IPS-20b (cell line): ENCODE measurements at regions not wholly inside any gene's neighbourhood (a gene's known extent, or its start where the extent isn't known, plus 50 kb on each side); places are given as distances from the start of the nearest gene placed in this dataset.

ENCODE experiments used
- H3K27ac ChIP-seq: one replicate; pipeline ENCODE4 v1.5.1; 2013; ENCODE audit warnings: low read length
- H3K27me3 ChIP-seq: 2 replicates; pipeline ENCODE4 v1.6.1; 2013; ENCODE audit warnings: mild to moderate bottlenecking, low read length, inconsistent platforms; ENCODE audit not compliant: insufficient read depth
- H3K36me3 ChIP-seq: 2 replicates; pipeline ENCODE4 v1.6.1; 2013; ENCODE audit warnings: low read depth, mild to moderate bottlenecking, inconsistent platforms, low read length, moderate library complexity; ENCODE audit not compliant: insufficient read depth
- H3K4me1 ChIP-seq: 2 replicates; pipeline ENCODE4 v1.6.1; 2013; ENCODE audit warnings: mild to moderate bottlenecking, control low read depth, inconsistent platforms, low read length, moderate library complexity; ENCODE audit not compliant: insufficient read depth
- H3K4me3 ChIP-seq: 2 replicates; pipeline ENCODE4 v1.5.1; 2013; ENCODE audit warnings: mild to moderate bottlenecking, low read length, inconsistent platforms
- H3K9ac ChIP-seq: 2 replicates; pipeline ENCODE4 v1.6.1; 2013; ENCODE audit warnings: low read depth, mild to moderate bottlenecking, inconsistent platforms, low read length, moderate library complexity
- H3K9me3 ChIP-seq: 2 replicates; pipeline ENCODE4 v1.6.1; 2013; ENCODE audit warnings: mild to moderate bottlenecking, low read depth, low read length, inconsistent platforms; ENCODE audit not compliant: insufficient read depth

GRCh38 chr19:5231857-5232678 lies 108.5 kb downstream of the PTPRS start:
- no peak overlapping the region for H3K27ac ChIP-seq
- H3K9ac ChIP-seq = no peak overlapping the region
- H3K4me1 ChIP-seq = no peaks in the 10 kb centered on the region
- no peaks in the 10 kb centered on the region for H3K9me3 ChIP-seq
- no peaks in the 10 kb centered on the region for H3K27me3 ChIP-seq
- H3K4me3 ChIP-seq = no peak overlapping the region
- peaks cover 29% of the 10 kb centered on the region for H3K36me3 ChIP-seq

GRCh38 chr19:5230730-5231555 lies 109.7 kb downstream of the PTPRS start:
- Histone ChIP-seq H3K27me3 (no peaks in the 10 kb centered on the region), H3K9ac (no peak overlapping the region), H3K9me3 (no peaks in the 10 kb centered on the region), H3K4me1 (no peaks in the 10 kb centered on the region), H3K27ac (no peak overlapping the region), H3K4me3 (no peak overlapping the region), H3K36me3 (peaks cover 29% of the 10 kb centered on the region)

- Histone ChIP-seq H3K4me3 (no peak overlapping the region), H3K9me3 (no peaks in the 10 kb centered on the region), H3K27ac (no peak overlapping the region), H3K27me3 (no peaks in the 10 kb centered on the region), H3K9ac (no peak overlapping the region), H3K4me1 (no peaks in the 10 kb centered on the region), H3K36me3 (peaks cover 29% of the 10 kb centered on the region)
Observed at GRCh38 chr19:5229778-5230335, 110.8 kb downstream of the PTPRS start.

- Histone ChIP-seq H3K36me3 (peaks cover 29% of the 10 kb centered on the region), H3K9ac (no peak overlapping the region), H3K9me3 (no peaks in the 10 kb centered on the region), H3K4me3 (no peak overlapping the region), H3K27me3 (no peaks in the 10 kb centered on the region), H3K27ac (no peak overlapping the region), H3K4me1 (no peaks in the 10 kb centered on the region)
Observed at GRCh38 chr19:5228932-5229777, 111.5 kb downstream of the PTPRS start.

- Histone ChIP-seq H3K9me3 (no peaks in the 10 kb centered on the region), H3K9ac (no peak overlapping the region), H3K4me1 (no peaks in the 10 kb centered on the region), H3K27me3 (no peaks in the 10 kb centered on the region), H3K27ac (no peak overlapping the region), H3K36me3 (peaks cover 29% of the 10 kb centered on the region), H3K4me3 (no peak overlapping the region)
Observed at GRCh38 chr19:5228490-5228889, 112.1 kb downstream of the PTPRS start.

- Histone ChIP-seq H3K4me1 (no peaks in the 10 kb centered on the region), H3K9ac (no peak overlapping the region), H3K36me3 (peaks cover 37% of the 10 kb centered on the region), H3K4me3 (no peak overlapping the region), H3K9me3 (no peaks in the 10 kb centered on the region), H3K27ac (no peak overlapping the region), H3K27me3 (no peaks in the 10 kb centered on the region)
Observed at GRCh38 chr19:5225486-5226345, 114.9 kb downstream of the PTPRS start.

GRCh38 chr19:5224480-5224879 lies 116.1 kb downstream of the PTPRS start:
- H3K4me3 ChIP-seq = no peak overlapping the region
- H3K4me1 ChIP-seq = no peaks in the 10 kb centered on the region
- H3K9me3 ChIP-seq = no peaks in the 10 kb centered on the region
- no peak overlapping the region for H3K9ac ChIP-seq
- no peak overlapping the region for H3K27ac ChIP-seq
- H3K36me3 ChIP-seq = peaks cover 39% of the 10 kb centered on the region
- H3K27me3 ChIP-seq = no peaks in the 10 kb centered on the region

GRCh38 chr19:5222821-5223321 lies 117.7 kb downstream of the PTPRS start:
- Histone ChIP-seq H3K4me1 (no peaks in the 10 kb centered on the region), H3K9me3 (no peaks in the 10 kb centered on the region), H3K27me3 (no peaks in the 10 kb centered on the region), H3K4me3 (no peak overlapping the region), H3K9ac (no peak overlapping the region), H3K36me3 (peaks cover 48% of the 10 kb centered on the region), H3K27ac (no peak overlapping the region)

GRCh38 chr19:5222178-5222577 lies 118.4 kb downstream of the PTPRS start:
- Histone ChIP-seq H3K27ac (no peak overlapping the region), H3K4me3 (no peak overlapping the region), H3K9me3 (no peaks in the 10 kb centered on the region), H3K36me3 (peaks cover 55% of the 10 kb centered on the region), H3K4me1 (no peaks in the 10 kb centered on the region), H3K27me3 (no peaks in the 10 kb centered on the region), H3K9ac (no peak overlapping the region)

GRCh38 chr19:5220866-5221265 lies 119.7 kb downstream of the PTPRS start:
- H3K4me1 ChIP-seq = no peaks in the 10 kb centered on the region
- peaks cover 68% of the 10 kb centered on the region for H3K36me3 ChIP-seq
- no peak overlapping the region for H3K4me3 ChIP-seq
- no peaks in the 10 kb centered on the region for H3K27me3 ChIP-seq
- no peak overlapping the region for H3K9ac ChIP-seq
- H3K27ac ChIP-seq = no peak overlapping the region
- H3K9me3 ChIP-seq = no peaks in the 10 kb centered on the region
